ENCODE measurements at regions not wholly inside any gene's neighbourhood (a gene's known extent, or its start where the extent isn't known, plus 50 kb on each side); places are given as distances from the start of the nearest gene placed in this dataset.

- TF ChIP-seq CTCF (conservative IDR thresholded peaks at IDR 0.05; ENCODE audit: low read depth, low read length) = no peak
- no peak for TF ChIP-seq EZH2 (IDR thresholded peaks at IDR 0.05; ENCODE audit: borderline replicate concordance, low read depth, low read length, poor library complexity, severe bottlenecking)
Measured at GRCh38 chr4:17064959-17065358, 166.5 kb upstream of the LDB2 start.
